H1 (cell line): ENCODE measurements at regions not wholly inside any gene's neighbourhood (a gene's known extent, or its start where the extent isn't known, plus 50 kb on each side); places are given as distances from the start of the nearest gene placed in this dataset.
A peak's percentile ranks its signal among the peaks of the same experiment; 100 is the strongest.

Experiments
- CTCF ChIA-PET: fragments of 300-600 bp; sonication (Branson Sonifier 250); formaldehyde crosslinking; loops from one replicate; lab custom pipeline; 2021; ENCODE audit not compliant: partially characterized antibody; lab: Charles Lee
- POLR2A ChIA-PET: fragments of 300-600 bp; sonication (Branson Sonifier 250); formaldehyde crosslinking; loops from one replicate; lab custom pipeline; 2021; ENCODE audit warnings: inconsistent platforms; ENCODE audit not compliant: partially characterized antibody; lab: Charles Lee
- DNase-seq, 2 experiments: peaks; one replicate each; pipeline versions ENCODE4 v3.0.0 to v3.0.0-alpha.2; 2010 to 2022; ENCODE audit warnings: low spot score in 2 of 2, low read depth in 1 of 2, mixed read lengths in 1 of 2
- FAIRE-seq: peaks from 2 replicates; lab custom pipeline; 2011; peaks lifted over from hg19 to GRCh38; lab: Jason Lieb, UNC
- H2AFZ ChIP-seq: 2 replicates; pipeline ENCODE4 v1.8.1; 2012; ENCODE audit warnings: low read length, inconsistent platforms
- H2AK5ac ChIP-seq: 2 replicates; pipeline ENCODE4 v1.6.1; 2013; ENCODE audit warnings: low read depth, low read length
- H2BK120ac ChIP-seq: replicated peaks from 2 replicates; pipeline ENCODE3; 2013; ENCODE audit warnings: low read depth, low read length, inconsistent platforms
- H2BK12ac ChIP-seq: 2 replicates; pipeline ENCODE4 v1.6.1; 2013; ENCODE audit warnings: low read depth, low read length
- H2BK15ac ChIP-seq: 2 replicates; pipeline ENCODE4 v1.6.1; 2013; ENCODE audit warnings: low read length
- H2BK20ac ChIP-seq: 2 replicates; pipeline ENCODE4 v1.6.1; 2013; ENCODE audit warnings: low read length
- H2BK5ac ChIP-seq: 2 replicates; pipeline ENCODE4 v1.6.1; 2013; ENCODE audit warnings: low read depth, low read length
- H3K14ac ChIP-seq: 2 replicates; pipeline ENCODE4 v1.6.1; 2013; ENCODE audit warnings: inconsistent platforms; ENCODE audit not compliant: insufficient read length
- H3K18ac ChIP-seq: 2 replicates; pipeline ENCODE4 v1.6.1; 2013; ENCODE audit warnings: low read length; ENCODE audit errors: extremely low read depth
- H3K23ac ChIP-seq: 2 replicates; pipeline ENCODE4 v1.6.1; 2013; ENCODE audit warnings: inconsistent platforms; ENCODE audit not compliant: insufficient read length
- H3K23me2 ChIP-seq: 2 replicates; pipeline ENCODE4 v1.6.1; 2013; ENCODE audit warnings: low read depth, low read length
- H3K27ac ChIP-seq: 2 replicates; pipeline ENCODE4 v1.6.1; 2011; ENCODE audit warnings: low read depth, low read length, inconsistent platforms
- H3K27me3 ChIP-seq, 4 experiments: replicated peaks in 1 of 4; 1 replicate in 1 of 4; 2 replicates in 3 of 4; pipeline versions ENCODE4 v1.6.1 to v1.8.1; 2011 to 2013; ENCODE audit warnings: low read length in 3 of 4, mild to moderate bottlenecking in 3 of 4, inconsistent platforms in 2 of 4, mixed read lengths in 2 of 4, moderate library complexity in 1 of 4; ENCODE audit not compliant: control insufficient read depth in 3 of 4, insufficient read depth in 3 of 4; ENCODE audit errors: extremely low read depth in 1 of 4
- H3K36me3 ChIP-seq, 4 experiments: 2 replicates each; pipeline versions ENCODE4 v1.6.1 to v1.8.1; 2011 to 2013; ENCODE audit warnings: mild to moderate bottlenecking in 4 of 4, low read length in 3 of 4, moderate library complexity in 2 of 4, control low read depth in 1 of 4, inconsistent platforms in 1 of 4; ENCODE audit not compliant: insufficient read depth in 4 of 4, control insufficient read depth in 2 of 4
- H3K4ac ChIP-seq: replicated peaks from 2 replicates; pipeline ENCODE3; 2013; ENCODE audit warnings: low read length, low read depth, mixed read lengths, inconsistent platforms; ENCODE audit not compliant: insufficient read length
- H3K4me1 ChIP-seq, 4 experiments: replicated peaks in 1 of 4; 1 replicate in 1 of 4; 2 replicates in 3 of 4; pipeline versions ENCODE4 v1.6.1 to v1.8.1; 2011 to 2013; ENCODE audit warnings: low read length in 3 of 4, inconsistent platforms in 2 of 4, mixed read lengths in 1 of 4; ENCODE audit not compliant: insufficient read depth in 4 of 4, control insufficient read depth in 3 of 4
- H3K4me2 ChIP-seq, 2 experiments: 2 replicates each; pipeline versions ENCODE4 v1.6.1 to v1.8.1; 2011 to 2013; ENCODE audit warnings: low read depth in 2 of 2, low read length in 2 of 2, control low read depth in 1 of 2, inconsistent platforms in 1 of 2, mild to moderate bottlenecking in 1 of 2; ENCODE audit not compliant: insufficient read depth in 1 of 2
- H3K4me3 ChIP-seq, 4 experiments: fragments of 200-600, 300-600 bp in 1 of 4; sonication (generic), shearing (Covaris generic), sonication (Bioruptor Twin) in 1 of 4; 2 replicates each; pipeline versions ENCODE4 v1.5.1 to v1.8.1; 2011 to 2016; ENCODE audit warnings: low read length in 4 of 4, low read depth in 3 of 4, control low read depth in 2 of 4, inconsistent platforms in 2 of 4, mild to moderate bottlenecking in 2 of 4, mixed read lengths in 1 of 4, moderate library complexity in 1 of 4; ENCODE audit not compliant: insufficient read depth in 2 of 4; ENCODE audit errors: extremely low read depth in 1 of 4
- H3K56ac ChIP-seq: replicated peaks from 2 replicates; pipeline ENCODE3; 2013; ENCODE audit warnings: low read depth, mild to moderate bottlenecking, mixed read lengths, low read length, inconsistent platforms; ENCODE audit not compliant: insufficient read length
- H3K79me1 ChIP-seq: 2 replicates; pipeline ENCODE4 v1.6.1; 2013; ENCODE audit warnings: low read depth, low read length, control low read depth
- H3K79me2 ChIP-seq, 2 experiments: 2 replicates each; pipeline versions ENCODE4 v1.6.1 to v1.8.1; 2012 to 2013; ENCODE audit warnings: low read length in 2 of 2, mild to moderate bottlenecking in 2 of 2, inconsistent platforms in 1 of 2; ENCODE audit not compliant: insufficient read depth in 2 of 2, control insufficient read depth in 1 of 2
- H3K9ac ChIP-seq, 4 experiments: replicated peaks in 1 of 4; 1 replicate in 1 of 4; 2 replicates in 3 of 4; pipeline versions ENCODE4 v1.6.1 to v1.8.1; 2011 to 2013; ENCODE audit warnings: low read depth in 3 of 4, low read length in 3 of 4, control low read depth in 2 of 4, mild to moderate bottlenecking in 2 of 4, moderate library complexity in 2 of 4, inconsistent platforms in 1 of 4; ENCODE audit errors: extremely low read depth in 1 of 4
- H3K9me3 ChIP-seq, 2 experiments: 2 replicates each; pipeline versions ENCODE4 v1.6.1 to v1.8.1; 2012 to 2013; ENCODE audit warnings: mild to moderate bottlenecking in 2 of 2, moderate library complexity in 2 of 2, control low read depth in 1 of 2, inconsistent platforms in 1 of 2, low read depth in 1 of 2, low read length in 1 of 2, mixed read lengths in 1 of 2; ENCODE audit not compliant: insufficient read depth in 2 of 2
- H4K20me1 ChIP-seq, 2 experiments: replicated peaks in 1 of 2; 2 replicates each; pipeline versions ENCODE3 to v1.8.1; 2011 to 2013; ENCODE audit warnings: inconsistent platforms in 2 of 2, low read length in 2 of 2, mild to moderate bottlenecking in 1 of 2; ENCODE audit not compliant: insufficient read depth in 2 of 2, control insufficient read depth in 1 of 2
- H4K5ac ChIP-seq: 2 replicates; pipeline ENCODE4 v1.6.1; 2013; ENCODE audit warnings: low read length, low read depth, mixed read lengths, inconsistent platforms; ENCODE audit not compliant: insufficient read length
- H4K8ac ChIP-seq: 2 replicates; pipeline ENCODE4 v1.8.0; 2013; ENCODE audit warnings: mild to moderate bottlenecking, moderate library complexity, low read length, inconsistent platforms; ENCODE audit not compliant: insufficient read depth; ENCODE audit errors: extremely low read depth
- H4K91ac ChIP-seq: replicated peaks from 2 replicates; pipeline ENCODE3; 2013; ENCODE audit warnings: low read length, mixed read lengths, inconsistent platforms; ENCODE audit not compliant: insufficient read length
- CHD2 ChIP-seq: IDR thresholded peaks from 2 replicates; pipeline ENCODE4 v1.6.1; 2012; ENCODE audit warnings: low read length, improper control_type of control experiment
- CTBP2 ChIP-seq: IDR thresholded peaks from 2 replicates; pipeline ENCODE4 v1.7.0; 2011; ENCODE audit warnings: borderline replicate concordance, mild to moderate bottlenecking, moderate library complexity, mixed read lengths, low read length; ENCODE audit not compliant: insufficient read depth, insufficient read length
- SP2 ChIP-seq: IDR thresholded peaks from 2 replicates; pipeline ENCODE4 v1.6.1; 2012; ENCODE audit warnings: mild to moderate bottlenecking, low read length, inconsistent platforms
- WGBS, 2 experiments: shearing (Covaris generic) in 1 of 2; methylation state at CpG; one replicate each; pipeline versions ENCODE4 v1.1.6 to v1.1.7; 2013 to 2015; ENCODE audit warnings: low lambda C conversion rate in 2 of 2, mixed read lengths in 2 of 2, inconsistent platforms in 1 of 2, low coverage in 1 of 2, missing lambda C conversion rate in 1 of 2; ENCODE audit not compliant: insufficient replicate concordance in 2 of 2, insufficient coverage in 1 of 2, insufficient read length in 1 of 2; ENCODE audit errors: extremely low coverage in 1 of 2, missing lambda C conversion rate in 1 of 2; 5-methylcytosine and 5-hydroxymethylcytosine counted together

- CTCF ChIA-PET = no interaction called here
- Histone ChIP-seq H2BK5ac (no peak overlapping the region), H3K79me1 (no peaks in the 10 kb centered on the region), H3K27me3 (no peaks in the 10 kb centered on the region), H3K14ac (no peak overlapping the region), H3K4me3 (no peak overlapping the region), H2BK20ac (no peak overlapping the region), H3K36me3 (no peaks in the 10 kb centered on the region), H2BK12ac (no peak overlapping the region), H2AK5ac (no peak overlapping the region), H3K4me2 (no peak overlapping the region), H3K79me2 (no peaks in the 10 kb centered on the region), H4K8ac (no peak overlapping the region), H2BK120ac (no peak overlapping the region), H3K27ac (no peak overlapping the region), H2BK15ac (no peak overlapping the region), H3K23ac (peak overlapping the region; percentile 32), H3K18ac (no peak overlapping the region), H4K20me1 (no peaks in the 10 kb centered on the region), H2AFZ (no peak overlapping the region), H4K91ac (no peak overlapping the region), H4K5ac (no peak overlapping the region), H3K4me1 (peaks cover 0 to 2% (median 0%) of the 10 kb centered on the region in 4 experiments; a peak in 1 of 7 replicates), H3K23me2 (no peaks in the 10 kb centered on the region; the same call in 1 of the 2 replicates), H3K56ac (no peak overlapping the region), H3K4ac (no peak overlapping the region), H3K9me3 (no peaks in the 10 kb centered on the region), H3K9ac (no peak overlapping the region)
- POLR2A ChIA-PET = no interaction called here
- DNase-seq (no peak), FAIRE-seq (no peak)
- 84% methylated on average over 2 of the region's 2 CpGs; no CpG with 5 or more reads in 1 of the 2 experiments for WGBS, 2 experiments
- TF ChIP-seq CTBP2 (no peak), CHD2 (no peak), SP2 (no peak)
Measured at GRCh38 chr3:144034715-144035290, 63.2 kb downstream of the DIPK2A start.
